GDM1 (cell line): ENCODE measurements at regions not wholly inside any gene's neighbourhood (a gene's known extent, or its start where the extent isn't known, plus 50 kb on each side); places are given as distances from the start of the nearest gene placed in this dataset.
"Not testable (repeated sequence)": the region's sequence is repeated elsewhere in the genome, so short reads cannot be mapped to it uniquely, and the experiment has no call there.

Experiments used
- DNase-seq: peaks from one replicate; lab custom pipeline; 2025; lab: John Stamatoyannopoulos, UW

GRCh38 chr12:38159591-38160317 is 156.8 kb upstream of the ALG10B start:
- DNase-seq: no peak

GRCh38 chr12:38160318-38161122 is 156.1 kb upstream of the ALG10B start:
- no peak for DNase-seq

- no peak for DNase-seq
Observed at GRCh38 chr12:38161123-38162000, 155.2 kb upstream of the ALG10B start.

- DNase-seq: no peak
Observed at GRCh38 chr12:38162013-38162412, 154.6 kb upstream of the ALG10B start.

- DNase-seq: no peak
Observed at GRCh38 chr12:38162708-38163441, 153.7 kb upstream of the ALG10B start.

GRCh38 chr12:38163442-38163801 is 153.2 kb upstream of the ALG10B start:
- no peak for DNase-seq

GRCh38 chr12:38166225-38166624 is 150.3 kb upstream of the ALG10B start:
- no peak for DNase-seq

GRCh38 chr12:38175538-38175937 is 141.0 kb upstream of the ALG10B start:
- DNase-seq: no peak

- DNase-seq: not testable (repeated sequence)
Observed at GRCh38 chr12:38183617-38184016, 133.0 kb upstream of the ALG10B start.

GRCh38 chr12:38197286-38197685 is 119.3 kb upstream of the ALG10B start:
- not testable (repeated sequence) for DNase-seq

GRCh38 chr12:38201461-38202276 is 114.9 kb upstream of the ALG10B start:
- DNase-seq: no peak

- no peak for DNase-seq
Observed at GRCh38 chr12:38204831-38205230, 111.7 kb upstream of the ALG10B start.

- DNase-seq: no peak
Observed at GRCh38 chr12:38222011-38222410, 94.6 kb upstream of the ALG10B start.

GRCh38 chr12:38238328-38238727 is 78.2 kb upstream of the ALG10B start:
- not testable (repeated sequence) for DNase-seq

- no peak for DNase-seq
Observed at GRCh38 chr12:38253778-38254177, 62.8 kb upstream of the ALG10B start.

- no peak for DNase-seq
Observed at GRCh38 chr12:38258411-38258810, 58.2 kb upstream of the ALG10B start.
